ENCODE measurements at regions not wholly inside any gene's neighbourhood (a gene's known extent, or its start where the extent isn't known, plus 50 kb on each side); places are given as distances from the start of the nearest gene placed in this dataset.

DNA sequence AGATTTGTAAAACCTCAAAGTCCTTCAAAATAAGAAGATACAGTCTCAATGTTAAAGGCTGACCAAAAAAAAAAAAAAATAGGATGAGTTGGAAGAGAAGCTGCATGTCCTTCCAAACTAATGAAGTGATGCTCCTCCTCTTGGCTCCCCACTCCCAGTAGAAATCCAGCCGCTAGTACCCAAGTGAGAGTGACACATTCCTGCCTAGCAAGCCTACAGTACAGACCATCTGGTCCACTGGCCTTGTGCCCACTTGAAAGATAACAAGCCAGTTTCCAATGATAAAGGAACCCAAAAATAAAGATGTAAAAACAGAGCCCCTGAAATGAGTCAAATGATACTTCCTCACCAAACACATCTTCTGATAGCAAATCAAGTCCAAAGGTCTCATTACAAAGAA lies 258.7 kb upstream of the NSMCE3 start:
- TF ChIP-seq, protein P1, sequence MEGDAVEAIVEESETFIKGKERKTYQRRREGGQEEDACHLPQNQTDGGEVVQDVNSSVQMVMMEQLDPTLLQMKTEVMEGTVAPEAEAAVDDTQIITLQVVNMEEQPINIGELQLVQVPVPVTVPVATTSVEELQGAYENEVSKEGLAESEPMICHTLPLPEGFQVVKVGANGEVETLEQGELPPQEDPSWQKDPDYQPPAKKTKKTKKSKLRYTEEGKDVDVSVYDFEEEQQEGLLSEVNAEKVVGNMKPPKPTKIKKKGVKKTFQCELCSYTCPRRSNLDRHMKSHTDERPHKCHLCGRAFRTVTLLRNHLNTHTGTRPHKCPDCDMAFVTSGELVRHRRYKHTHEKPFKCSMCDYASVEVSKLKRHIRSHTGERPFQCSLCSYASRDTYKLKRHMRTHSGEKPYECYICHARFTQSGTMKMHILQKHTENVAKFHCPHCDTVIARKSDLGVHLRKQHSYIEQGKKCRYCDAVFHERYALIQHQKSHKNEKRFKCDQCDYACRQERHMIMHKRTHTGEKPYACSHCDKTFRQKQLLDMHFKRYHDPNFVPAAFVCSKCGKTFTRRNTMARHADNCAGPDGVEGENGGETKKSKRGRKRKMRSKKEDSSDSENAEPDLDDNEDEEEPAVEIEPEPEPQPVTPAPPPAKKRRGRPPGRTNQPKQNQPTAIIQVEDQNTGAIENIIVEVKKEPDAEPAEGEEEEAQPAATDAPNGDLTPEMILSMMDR (IDR thresholded peaks at IDR 0.05; ENCODE audit: insufficient read depth, low read length, missing control alignments): no peak
- DNase-seq (ENCODE audit: low read depth, low spot score): no peak
- H3K4me3 ChIP-seq (ENCODE audit: low read depth, low read length): no peak overlapping the region
- POLR2A ChIA-PET: no interaction called here
- CTCF ChIA-PET: no interaction called here

DNA sequence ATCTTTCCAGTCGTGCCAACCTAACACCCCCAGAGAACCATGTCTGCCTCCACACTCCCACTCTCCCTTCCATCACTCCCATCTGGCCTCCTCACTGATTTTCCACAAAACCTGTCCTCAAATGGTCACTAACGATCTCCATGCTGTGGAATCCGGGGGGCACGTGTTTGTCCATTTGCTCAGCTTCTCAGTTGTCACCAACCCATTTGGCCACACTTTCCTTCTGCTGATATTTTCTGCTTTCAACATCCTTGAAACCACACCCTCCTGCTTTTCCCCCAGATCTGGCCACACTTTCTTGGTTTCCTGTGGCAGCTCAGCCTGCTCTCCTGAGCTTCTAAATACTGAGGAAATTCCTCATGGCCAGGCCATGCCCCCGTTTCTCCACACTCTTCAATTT lies 257.2 kb upstream of the NSMCE3 start:
- TF ChIP-seq, protein P1 (IDR thresholded peaks at IDR 0.05; ENCODE audit: insufficient read depth, low read length, missing control alignments): no peak
- POLR2A ChIA-PET: no interaction called here
- no peak for DNase-seq (ENCODE audit: low read depth, low spot score)
- CTCF ChIA-PET: no interaction called here
- no peak overlapping the region for H3K4me3 ChIP-seq (ENCODE audit: low read depth, low read length)

DNA sequence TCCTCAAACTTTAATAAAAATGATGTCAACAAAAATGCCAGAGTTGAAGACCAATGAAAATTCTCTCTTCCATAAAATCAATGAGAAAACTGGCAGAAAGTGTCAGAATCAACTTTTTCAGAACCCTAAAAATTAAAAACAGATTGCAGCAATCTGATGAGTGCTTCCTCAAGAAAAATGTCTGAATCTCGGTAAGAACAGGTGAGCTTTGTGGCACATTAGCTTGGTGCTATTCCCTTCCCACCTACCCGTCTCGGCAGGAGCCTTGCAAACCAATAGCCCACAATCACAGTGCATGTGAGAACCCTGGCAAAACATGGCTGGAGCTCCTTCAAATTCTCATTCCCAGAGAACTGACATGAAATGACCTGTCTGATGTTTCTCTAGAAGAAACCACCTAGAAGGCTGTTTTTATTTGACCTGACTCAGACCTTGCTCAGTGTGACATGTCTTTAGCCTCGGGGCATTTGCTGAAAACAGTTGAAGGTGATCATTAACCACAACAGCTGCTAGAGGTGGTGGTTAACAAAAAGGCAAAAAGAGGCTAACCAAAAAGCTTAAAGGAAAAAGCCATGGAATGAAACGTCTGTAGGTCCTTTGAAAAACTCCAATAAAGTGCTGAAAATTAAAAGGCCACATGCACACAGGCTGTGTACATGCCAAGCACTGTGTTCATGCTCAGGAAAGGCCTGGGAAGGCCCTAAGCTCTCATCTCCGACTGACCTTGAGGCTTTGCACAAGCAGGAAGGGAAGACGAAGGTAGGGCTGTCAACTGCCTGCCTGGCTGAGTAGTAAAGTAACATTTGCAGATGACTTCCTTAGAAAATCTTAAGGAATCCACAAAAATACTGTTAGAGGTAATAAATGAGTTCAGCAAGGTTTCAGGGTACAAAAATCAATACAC lies 253.0 kb upstream of the NSMCE3 start:
- ChIA-PET POLR2A (no interaction called here), CTCF (no interaction called here)
- no peak for DNase-seq (ENCODE audit: low read depth, low spot score)
- no peak overlapping the region for H3K4me3 ChIP-seq (ENCODE audit: low read depth, low read length)
- TF ChIP-seq, protein P1 (IDR thresholded peaks at IDR 0.05; ENCODE audit: insufficient read depth, low read length, missing control alignments): no peak

DNA sequence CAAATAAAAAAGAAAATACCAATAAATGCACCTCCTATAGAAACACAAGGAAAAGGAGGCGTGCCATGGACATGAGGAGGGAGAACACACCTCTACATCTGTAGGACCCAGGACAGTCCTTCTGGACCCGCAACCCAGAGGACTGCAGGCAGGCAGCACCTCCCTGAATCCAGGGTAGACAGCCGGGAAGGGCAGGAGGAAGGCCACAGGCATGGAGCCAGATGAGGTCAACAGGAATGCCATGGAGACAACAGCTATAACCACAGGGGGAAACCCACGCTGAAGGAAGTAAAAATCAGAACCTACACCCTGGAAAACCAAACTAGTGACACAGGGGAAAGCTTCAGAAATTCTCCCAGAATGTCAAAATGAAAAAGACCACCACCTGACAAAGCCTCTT lies 248.8 kb upstream of the NSMCE3 start:
- ChIA-PET POLR2A (no interaction called here), CTCF (no interaction called here)
- no peak for DNase-seq (ENCODE audit: low read depth, low spot score)
- TF ChIP-seq, protein P1 (IDR thresholded peaks at IDR 0.05; ENCODE audit: insufficient read depth, low read length, missing control alignments): no peak
- no peak overlapping the region for H3K4me3 ChIP-seq (ENCODE audit: low read depth, low read length)

DNA sequence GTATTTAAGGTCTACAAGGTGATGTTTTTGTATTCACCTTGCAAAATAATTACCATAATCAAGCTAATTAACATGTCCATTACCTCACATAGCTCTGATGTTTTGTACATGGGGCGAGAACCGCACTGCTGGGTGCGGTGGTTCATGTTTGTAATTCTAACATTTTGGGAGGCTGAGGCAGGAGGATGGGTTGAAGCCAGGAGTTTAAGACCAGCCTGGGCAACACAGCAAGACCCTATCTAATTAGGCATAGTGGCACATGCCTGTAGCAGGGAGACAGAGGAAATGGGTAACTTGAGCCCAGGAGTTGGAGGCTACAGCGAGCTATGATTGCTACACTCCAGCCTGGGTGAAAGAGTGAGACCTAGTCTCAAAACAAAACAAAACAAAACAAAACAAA lies 248.2 kb upstream of the NSMCE3 start:
- no peak overlapping the region for H3K4me3 ChIP-seq (ENCODE audit: low read depth, low read length)
- CTCF ChIA-PET: no interaction called here
- POLR2A ChIA-PET: no interaction called here
- TF ChIP-seq, protein P1 (IDR thresholded peaks at IDR 0.05; ENCODE audit: insufficient read depth, low read length, missing control alignments): no peak
- no peak for DNase-seq (ENCODE audit: low read depth, low spot score)

DNA sequence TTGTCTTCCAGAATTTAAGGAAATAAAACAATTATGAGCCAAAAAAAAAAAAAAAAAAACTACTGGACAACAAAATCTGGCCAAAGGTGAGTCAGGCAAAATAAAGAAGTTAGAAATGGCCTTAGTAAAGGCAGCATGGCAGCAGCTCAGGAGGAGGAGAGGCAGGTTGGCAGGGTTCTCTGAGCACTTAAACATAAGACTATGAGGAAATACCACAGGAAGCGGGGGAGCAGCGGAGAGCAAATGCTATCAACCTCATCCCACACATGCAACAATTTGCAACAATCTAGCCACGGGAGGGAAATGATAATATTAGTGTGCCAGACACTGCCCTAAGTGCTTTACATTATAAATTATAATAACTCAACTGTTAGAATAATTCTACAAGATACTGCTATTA lies 247.3 kb upstream of the NSMCE3 start:
- H3K4me3 ChIP-seq (ENCODE audit: low read depth, low read length): no peak overlapping the region
- ChIA-PET POLR2A (no interaction called here), CTCF (no interaction called here)
- DNase-seq (ENCODE audit: low read depth, low spot score): no peak
- TF ChIP-seq, protein P1 (IDR thresholded peaks at IDR 0.05; ENCODE audit: insufficient read depth, low read length, missing control alignments): no peak
